SIG-M5 (cell line): ENCODE measurements at regions not wholly inside any gene's neighbourhood (a gene's known extent, or its start where the extent isn't known, plus 50 kb on each side); places are given as distances from the start of the nearest gene placed in this dataset.

ENCODE experiments used
- DNase-seq: peaks from one replicate; lab custom pipeline; 2025; lab: John Stamatoyannopoulos, UW

DNA sequence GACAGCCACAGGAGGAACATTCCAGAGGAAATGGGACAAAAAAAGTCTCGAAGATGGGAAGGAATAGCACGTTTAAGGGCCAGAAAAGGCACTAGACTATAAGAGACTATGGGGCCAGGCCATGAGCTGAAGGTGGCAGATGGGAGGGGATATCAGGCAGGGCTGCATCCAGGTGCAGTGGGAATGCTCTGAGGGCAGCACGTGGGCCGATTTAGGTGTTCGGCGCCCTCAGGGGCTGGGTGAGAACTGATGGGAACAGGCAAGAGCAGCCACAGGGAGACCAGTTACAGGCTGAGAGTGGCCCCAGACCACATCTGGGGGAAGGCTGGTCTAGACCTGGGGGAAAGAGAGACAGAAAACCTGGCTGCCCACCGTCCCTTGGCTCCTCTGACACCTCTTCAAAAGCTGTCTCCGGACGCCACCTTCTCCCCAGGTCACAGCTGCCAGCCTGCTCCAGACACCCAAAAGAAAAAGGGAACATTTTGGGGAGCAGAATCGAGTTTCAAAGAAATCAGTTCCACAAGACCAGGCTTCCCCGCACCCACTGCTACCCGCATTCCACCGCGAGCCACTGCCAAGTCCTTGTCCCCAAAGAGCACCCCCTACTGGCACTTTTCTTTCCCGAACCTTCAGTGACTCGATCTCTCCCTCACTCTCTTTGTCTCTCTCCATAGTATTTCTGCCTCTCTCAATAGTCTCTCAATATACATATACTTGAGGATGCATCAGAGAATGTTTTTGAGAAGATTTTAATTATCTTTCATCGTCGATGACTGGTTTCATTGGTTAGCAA, 190.1 kb upstream of the AGAP1 start:
- no peak for DNase-seq

DNA sequence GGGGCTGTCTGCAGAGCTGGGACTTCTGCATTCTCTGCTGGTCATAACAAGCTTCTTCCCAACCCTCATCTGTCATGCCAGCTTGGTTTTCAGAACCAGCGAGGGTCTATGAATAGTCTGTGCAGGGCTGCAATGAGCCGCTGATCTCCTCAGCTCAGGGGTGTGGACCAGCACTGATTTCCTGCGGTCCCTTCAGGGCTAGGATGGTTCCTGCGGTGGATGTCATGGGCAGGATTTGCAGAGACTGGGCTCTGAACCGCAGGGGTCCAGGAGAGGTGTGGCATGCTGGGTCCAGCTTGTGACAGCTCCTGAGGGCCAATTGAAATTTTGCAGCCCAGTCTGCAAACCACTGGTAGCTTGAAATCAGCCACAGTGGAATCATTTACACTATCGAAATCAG, 188.2 kb upstream of the AGAP1 start:
- no peak for DNase-seq

DNA sequence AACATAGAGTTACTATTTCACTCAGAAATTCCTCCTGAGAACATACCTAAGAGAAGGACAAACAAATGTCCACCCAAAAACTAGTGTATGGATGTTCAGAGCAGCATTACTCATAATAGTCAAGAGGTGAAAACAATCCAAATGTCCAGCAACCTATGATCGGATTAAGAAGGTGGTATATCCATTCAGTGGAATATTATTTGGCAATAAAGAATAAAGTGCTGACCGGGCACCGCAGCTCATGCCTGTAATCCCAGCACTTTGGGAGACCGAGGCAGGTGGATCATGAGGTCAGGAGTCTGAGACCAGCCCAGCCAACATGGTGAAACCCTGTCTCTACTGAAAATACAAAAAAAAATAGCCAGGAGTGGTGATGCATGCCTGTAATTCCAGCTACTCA, 182.8 kb upstream of the AGAP1 start:
- DNase-seq: no peak

DNA sequence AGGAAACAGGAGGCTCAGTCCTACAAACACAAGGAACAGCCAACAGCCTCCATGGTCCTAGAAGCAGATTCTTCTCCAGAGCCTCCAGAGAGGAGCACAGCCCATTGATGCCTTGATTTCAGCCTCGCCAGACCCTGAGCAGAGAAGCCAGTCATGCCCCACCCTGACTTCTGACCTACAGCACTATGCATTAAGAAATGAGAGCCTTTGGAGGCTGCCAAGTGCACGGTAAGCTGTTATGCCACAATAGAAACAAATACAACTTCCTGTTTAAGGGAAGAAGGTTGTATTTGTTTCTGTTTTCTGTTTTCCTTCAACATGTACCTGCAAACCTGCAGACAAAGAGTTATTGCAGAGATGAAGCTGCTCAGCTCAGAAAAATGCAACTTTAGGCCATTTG, 181.3 kb upstream of the AGAP1 start:
- DNase-seq: no peak

DNA sequence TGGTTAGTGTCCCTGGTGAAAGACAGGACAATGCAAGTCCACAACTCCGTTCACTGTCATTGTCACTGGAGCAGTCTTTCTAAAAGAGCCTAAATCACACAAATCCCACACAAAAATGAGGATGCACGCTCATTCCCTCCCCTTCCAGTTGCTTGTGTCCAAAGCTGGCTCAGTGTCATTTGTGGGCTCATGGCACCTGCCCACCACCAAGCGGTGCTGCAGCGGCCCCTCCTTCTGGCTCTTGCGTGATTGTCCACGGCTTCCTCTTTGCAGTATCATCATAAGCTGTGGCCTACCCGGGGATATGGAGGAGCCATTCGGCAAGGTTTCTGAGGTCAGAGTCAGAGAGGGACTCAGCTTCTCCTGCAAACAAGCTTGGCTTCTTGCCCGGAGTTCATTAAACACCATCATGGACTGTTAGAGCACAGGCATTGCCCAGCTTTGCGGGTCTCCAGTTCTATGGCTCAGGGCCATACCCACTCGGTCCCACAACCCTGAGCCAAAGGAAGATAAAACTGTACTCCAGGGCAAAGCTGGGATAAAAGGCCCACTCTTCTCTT, 179.4 kb upstream of the AGAP1 start:
- DNase-seq: no peak

DNA sequence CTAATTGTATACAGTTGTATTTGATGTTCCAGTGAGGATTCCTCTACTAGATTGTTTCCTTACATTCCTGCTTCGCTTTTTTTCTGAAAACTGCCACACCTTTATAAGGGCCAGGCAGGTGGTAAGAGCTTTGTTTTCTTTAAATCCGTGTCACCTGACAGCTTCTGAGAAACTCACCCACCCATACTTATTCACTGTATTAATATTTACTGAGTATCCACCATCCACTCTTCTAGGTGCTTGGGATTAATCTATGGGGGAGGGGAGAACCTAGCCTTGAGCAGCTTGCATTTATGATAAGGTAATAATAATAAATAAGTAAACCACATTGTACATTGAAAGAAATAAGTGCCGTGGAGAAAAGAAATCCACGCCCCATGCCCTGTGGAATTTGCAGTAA, 174.7 kb upstream of the AGAP1 start:
- DNase-seq: no peak

DNA sequence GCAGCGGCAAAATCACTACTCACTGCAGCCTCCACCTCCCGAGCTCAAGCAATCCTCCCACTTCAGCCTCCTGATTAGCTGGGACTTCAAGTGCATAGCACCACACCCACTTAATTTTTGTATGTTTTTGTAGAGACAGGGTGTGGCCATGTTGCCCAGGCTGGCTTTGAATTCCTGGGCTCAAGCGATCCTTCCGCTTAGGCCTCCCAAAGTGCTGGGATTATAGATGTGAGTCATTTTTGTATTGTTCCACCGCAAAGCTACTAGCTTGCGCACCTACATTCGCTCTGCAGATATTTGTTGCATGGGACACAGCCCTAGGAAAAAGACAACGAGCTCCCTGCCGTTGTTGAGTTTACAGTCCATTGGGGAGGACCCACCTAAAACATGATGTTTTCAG, 173.5 kb upstream of the AGAP1 start:
- no peak for DNase-seq

DNA sequence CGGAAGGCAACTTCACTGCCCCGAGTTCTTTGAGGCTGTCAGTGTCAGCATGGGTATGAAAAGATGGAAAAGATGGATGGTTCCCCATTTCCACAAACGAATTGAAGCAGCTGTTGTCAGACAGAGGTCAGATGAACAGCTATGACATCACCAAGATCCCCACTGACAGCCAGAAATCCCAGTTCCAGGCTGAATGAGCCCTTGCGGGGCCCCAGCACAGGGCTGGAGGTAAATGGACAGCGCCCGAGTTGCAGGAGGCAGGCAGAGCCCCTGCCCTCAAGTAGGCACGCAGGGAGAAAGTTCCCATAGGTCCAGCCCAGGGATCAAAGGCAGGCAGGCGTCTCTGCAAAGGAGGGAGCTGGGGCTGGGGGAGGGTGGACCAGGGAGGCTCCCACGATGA, 169.5 kb upstream of the AGAP1 start:
- no peak for DNase-seq

DNA sequence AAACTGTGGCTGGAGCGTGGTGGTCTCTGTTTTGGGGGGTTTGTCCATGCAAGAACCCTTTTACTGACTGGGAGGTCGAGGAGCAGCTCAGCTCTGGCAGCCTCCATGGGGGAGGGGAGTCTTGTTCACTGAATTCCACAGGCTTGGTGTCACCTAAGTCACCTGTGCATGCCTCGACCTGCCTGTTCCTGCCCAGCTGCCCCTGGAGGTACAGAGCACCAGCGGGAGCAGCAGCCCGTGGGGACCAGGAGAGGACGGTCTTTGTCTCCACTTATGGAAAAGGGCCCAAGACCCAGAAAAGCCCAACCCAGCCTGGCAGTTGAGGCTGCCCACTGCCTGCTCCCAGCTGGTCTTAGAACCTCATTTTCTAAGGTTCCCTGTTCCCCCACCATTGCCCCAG, 168.7 kb upstream of the AGAP1 start:
- DNase-seq: no peak

DNA sequence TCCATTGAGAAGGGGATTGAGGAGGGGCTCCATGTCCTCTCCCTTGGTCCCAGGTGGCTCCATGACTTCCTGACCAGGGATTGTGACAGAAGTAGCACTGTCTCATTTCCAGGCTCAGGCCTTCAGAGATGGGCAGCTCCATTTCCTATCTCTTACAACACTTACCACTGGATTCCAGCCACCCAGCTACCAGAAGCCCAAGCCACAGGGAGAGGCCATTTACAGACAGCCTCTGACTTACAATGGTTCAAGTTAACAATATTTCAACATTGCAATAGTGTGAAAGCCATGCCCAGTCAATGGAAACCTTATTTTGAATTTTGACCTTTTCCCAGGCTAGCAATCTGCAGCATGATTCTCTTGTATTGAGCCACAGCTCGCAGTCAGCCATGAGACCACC, 164.9 kb upstream of the AGAP1 start:
- DNase-seq: no peak

DNA sequence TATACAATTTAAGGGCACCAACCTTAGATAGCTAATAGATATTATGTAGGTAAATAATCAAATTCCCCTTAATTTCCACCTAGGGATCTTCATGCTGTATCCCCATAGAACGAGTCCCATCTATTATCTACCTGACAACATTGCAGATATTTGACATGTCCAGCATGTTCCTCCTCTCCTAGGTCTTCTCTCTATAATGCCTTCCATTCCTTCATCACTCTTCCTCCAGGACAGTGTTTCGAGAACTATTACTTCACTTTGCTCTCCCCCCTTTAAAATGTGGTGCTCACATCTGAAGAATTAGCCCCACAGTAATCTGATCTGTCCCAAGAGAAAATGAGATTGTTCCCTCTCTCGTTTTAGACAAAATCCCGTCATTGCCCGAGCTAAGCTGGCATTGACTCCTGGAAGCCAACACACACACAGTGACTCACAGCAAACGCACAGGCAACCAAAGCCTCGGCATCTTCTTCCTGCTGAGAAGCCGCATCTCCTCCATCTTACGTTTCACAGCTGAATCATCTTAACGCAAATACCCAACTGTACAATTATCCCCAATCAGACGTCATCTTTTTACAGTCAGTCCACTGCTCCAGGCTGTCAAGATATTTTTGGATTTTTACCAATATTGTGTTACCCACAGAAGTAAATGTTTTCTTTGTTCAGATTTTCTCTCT, 162.9 kb upstream of the AGAP1 start:
- DNase-seq: no peak

DNA sequence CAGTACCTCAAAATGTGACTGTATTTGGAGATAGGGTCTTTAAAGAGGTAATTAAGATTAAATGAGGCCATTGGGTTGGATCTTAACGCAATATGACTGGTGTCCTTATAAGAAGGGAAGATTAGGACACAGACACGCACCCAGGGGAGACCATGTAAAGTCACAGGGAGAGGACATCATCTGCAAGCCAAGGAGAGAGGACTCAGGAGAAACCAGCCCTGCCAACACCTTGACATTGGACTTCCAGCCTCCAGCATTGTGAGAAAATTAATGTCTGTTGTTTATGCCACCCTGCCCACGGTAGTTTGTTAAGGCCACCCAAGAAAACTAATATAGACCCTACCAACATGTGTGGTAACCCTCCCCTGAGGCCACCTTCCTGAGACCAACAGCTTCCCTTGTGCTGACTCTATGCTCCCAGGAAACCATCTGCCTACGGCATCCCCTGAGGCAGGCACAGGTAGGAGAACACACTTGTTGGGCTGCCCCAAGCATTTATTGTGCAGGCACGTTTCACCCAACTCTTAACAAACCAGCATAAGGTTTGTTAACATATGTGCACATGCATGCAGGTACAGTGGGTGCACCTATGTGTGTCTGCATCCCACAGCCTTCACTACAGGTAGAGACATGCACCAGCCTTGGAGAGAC, 161.5 kb upstream of the AGAP1 start:
- DNase-seq: no peak

DNA sequence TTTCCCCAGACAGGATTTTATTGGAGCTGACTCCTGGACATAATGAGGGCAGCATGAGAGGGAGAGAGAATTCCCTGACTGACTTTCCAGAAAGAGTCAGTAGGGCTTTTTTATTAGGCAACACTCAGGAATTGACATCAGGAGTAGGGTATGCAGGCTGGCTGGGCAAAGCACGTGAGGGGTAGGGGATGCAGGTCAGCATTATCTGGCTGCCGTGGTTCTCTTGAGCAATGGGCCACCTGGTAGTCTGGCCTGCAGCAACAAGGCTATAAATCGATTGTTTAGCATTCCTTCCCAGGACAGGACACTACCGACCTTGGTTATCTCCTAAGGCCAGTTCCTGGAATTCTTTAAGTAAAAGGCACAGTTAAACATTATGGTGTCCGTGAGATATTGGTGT, 160.8 kb upstream of the AGAP1 start:
- DNase-seq: no peak

DNA sequence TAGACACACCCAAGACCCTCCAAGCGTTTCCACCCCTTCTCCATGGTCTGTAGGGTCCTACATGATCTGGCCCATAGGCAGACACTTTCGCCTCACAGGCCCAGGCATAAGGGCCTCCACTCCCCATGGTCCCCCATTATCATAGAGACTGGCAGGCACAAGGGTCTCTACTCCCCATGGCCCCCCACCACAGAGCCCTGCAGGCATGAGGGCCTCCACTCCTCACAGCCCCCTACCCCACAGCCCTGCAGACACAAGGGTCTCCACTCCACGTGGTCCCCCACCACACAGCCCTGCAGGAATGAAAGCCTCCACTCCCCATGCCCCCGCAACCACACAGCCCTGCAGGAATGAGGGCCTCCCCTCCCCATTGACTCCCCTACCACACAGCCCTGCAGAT, 159.7 kb upstream of the AGAP1 start:
- no peak for DNase-seq

DNA sequence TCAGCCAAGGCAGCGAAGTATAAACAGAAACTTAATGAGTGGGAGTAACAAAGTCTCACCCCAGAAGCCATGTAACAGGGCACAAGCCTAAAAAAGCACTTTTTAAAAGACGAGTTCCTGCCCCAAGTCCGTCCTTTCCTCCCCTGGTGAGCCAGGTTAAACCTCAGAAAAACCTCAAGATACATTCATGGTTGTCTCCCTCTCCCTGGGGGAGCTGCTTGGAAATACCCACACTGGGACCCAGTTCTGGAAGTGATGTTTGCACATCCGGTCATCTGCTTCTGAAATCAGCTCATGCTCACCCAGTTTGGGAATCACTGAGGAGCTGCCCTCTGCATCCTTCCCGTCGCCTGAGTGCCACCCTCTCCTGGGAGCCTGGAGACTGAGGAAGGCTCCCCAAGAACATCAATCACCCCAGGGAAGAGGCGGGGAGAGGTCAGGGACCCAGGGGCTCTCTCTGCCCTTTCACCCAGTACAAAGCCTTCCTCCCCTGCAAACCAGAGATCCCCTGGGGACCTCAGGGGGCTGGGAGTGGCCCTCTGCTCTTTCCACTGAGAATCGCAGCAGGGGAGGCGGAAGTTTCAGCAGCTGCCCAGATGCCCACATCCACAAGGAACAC, 150.6 kb upstream of the AGAP1 start:
- no peak for DNase-seq

DNA sequence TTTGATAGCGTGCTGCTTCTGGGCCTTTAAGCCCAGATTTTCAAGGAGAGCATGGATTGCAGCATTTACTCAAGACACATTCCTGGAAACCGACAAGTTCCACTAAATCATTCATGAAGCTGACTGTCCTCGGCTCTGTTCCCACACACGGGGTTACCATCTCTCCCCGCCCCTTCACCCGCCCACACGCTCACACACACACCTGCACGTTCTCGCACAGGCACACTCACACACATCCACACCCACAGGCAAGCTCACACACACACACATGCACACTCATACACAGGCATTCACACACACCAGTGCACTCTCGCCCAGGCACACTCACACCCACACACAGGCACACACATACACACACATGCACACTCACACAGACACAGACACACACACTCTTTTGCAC, 150.0 kb upstream of the AGAP1 start:
- DNase-seq: no peak

DNA sequence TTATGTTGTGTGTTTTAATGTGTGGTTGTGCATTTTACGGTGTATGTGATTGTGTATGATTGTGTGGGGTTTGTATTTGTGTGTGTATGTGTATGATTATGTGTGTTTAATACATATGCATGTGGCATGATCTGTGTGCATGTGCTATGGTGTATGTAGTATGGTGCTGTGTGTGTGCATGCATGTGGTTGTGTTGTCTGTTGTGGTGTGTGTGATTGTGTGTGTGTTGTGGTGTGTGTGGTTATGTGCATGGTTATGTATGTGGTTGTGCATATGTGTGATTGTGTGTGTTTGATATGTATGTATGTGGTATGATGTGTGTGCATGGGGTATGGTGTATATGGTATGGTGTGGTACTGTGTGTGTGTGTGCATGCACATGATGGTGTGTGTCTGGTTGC, 148.1 kb upstream of the AGAP1 start:
- DNase-seq: no peak

DNA sequence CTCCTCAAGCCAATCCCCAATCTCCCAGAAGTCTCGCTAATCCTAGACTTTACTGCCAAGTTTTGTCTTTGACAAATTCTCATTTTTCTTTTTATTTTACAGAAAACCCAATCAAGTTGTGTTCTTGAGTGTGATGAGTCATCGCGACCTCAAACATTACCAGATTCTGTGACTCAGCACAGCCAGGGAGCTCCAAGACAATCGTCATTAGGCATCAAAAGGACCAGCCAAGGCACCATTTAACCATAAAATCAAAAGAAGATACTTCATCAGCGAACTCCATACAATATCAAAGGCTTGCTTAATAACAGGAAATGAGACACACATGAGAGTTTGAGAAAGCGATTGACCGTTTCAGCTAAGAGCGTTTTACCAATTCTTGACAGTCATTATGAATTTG, 146.2 kb upstream of the AGAP1 start:
- DNase-seq: no peak

DNA sequence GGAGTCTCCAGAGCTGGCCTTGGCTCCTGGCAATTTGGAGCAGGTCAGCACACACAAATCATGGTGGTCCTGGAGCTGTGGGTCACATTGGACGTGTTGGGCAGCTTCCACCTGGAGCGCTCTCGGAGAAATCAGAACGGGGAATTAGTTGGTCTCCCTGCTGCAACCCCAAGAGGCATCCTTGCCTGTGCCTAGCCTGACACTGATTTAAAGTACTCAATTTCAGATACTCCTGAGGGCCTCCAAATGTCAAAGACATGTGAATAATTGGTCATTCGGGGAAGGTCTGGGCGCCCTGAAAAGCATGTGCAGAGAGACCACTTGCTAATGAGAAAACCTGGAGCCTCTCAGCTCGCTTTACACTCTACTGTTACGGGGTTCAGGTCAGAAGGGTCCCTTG, 145.5 kb upstream of the AGAP1 start:
- DNase-seq: no peak

DNA sequence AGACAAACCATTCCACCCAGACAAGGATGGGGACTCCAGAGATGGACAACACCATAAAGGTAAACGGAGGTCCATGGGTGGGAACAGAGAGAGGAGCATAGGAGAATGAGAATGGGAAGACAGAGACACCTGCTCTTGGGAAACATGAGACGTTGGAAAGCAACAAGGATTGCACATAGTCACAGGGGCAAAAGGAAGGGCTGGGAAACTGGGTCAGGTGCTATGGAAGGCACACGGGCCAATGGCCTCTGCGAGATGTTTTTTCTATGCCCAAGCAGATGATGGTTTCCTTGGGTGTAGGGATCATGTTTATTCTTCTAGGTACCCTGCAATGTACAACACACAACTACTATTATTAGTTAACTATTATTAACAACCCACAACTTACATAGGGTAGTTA, 143.6 kb upstream of the AGAP1 start:
- no peak for DNase-seq

DNA sequence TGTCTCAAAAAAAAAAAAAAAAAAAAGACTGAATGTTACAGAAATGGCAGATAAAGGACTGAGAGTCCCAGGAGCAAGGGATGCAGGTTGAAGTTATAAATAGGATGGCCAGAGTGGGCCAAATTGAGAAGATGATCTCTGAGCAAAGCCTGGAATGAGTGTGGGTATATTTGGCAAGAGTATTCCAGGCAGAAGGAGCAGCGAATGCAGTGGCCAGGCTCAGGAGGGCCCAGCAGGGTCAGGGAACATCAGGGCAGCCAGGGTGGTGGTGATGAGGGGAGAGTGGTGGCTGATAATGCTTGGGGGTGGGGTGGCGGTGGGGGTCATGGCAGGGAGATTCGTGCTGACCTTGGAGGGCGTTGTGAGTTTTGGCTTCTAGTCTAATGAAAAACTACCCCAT, 141.3 kb upstream of the AGAP1 start:
- no peak for DNase-seq

DNA sequence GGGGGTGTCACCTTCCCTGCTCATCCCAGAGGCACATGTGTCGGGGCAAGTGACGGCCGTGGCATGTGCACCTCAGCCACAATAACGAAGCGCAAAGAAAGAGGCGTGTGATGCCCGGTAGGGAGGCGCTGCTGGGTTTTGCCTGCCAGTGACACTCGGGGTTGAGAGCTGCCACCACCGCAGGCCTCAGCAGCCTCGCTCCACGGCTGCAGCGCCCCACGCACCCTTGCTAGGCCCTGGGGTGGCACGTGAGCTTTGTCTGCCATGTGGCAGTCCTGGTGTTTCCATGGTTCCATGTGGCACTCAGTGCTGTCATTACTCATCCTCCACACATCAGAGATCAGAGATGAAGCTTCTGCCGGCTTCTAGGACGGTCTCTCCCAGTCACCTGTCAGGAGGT, 136.0 kb upstream of the AGAP1 start:
- DNase-seq: no peak

DNA sequence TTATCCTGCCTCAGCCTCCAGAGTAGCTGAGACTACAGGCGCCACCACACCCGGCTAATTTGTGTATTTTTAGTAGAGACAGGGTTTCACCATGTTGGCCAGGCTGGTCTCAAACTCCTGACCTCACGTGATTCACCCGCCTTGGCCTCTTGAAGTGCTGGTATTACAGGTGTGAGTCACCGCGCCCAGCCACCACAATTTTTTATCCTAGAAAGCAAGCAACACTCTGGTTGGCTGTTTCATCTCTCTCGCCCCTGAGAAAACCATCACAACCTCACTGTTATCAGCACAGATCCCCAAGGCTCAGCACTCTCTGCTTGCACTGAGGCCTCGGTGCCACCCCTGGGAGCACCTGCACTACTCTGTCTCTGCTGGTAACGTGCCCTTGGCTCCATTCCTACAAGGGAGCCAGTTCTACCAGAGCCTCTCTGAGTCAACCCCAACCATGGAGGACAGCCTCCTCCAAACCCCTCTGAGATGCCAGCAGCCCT, 134.8 kb upstream of the AGAP1 start:
- no peak for DNase-seq
